Heart right ventricle (tissue), 16 donors: ENCODE measurements at regions not wholly inside any gene's neighbourhood (a gene's known extent, or its start where the extent isn't known, plus 50 kb on each side); places are given as distances from the start of the nearest gene placed in this dataset.

Experiments used
- ATAC-seq, 8 donors: fragments of 200-7000 bp; cut with Tn5 transposase; one replicate each; pipeline ENCODE4 v1.9.1; 2020; ENCODE audit warnings: mild to moderate bottlenecking in 8 of 8, moderate library complexity in 8 of 8, moderate number of reproducible peaks in 1 of 8
- DNase-seq, 2 donors: peaks; one replicate each; pipeline ENCODE4 v3.0.0-alpha.2; 2020
- H3K27ac ChIP-seq, 10 donors: fragments of 200-600 bp; sonication (generic) in 2 of 10; one replicate each; pipeline versions ENCODE4 v1.5.0 to v1.8.0; 2020 to 2022; ENCODE audit warnings: mild to moderate bottlenecking in 3 of 10
- H3K27me3 ChIP-seq, 7 donors: fragments of 200-600 bp; one replicate each; pipeline ENCODE4 v1.8.0; 2021 to 2022; ENCODE audit warnings: mild to moderate bottlenecking in 2 of 7
- H3K36me3 ChIP-seq, 9 donors: fragments of 200-600 bp; sonication (generic) in 1 of 9; one replicate each; pipeline versions ENCODE4 v1.5.0 to v1.8.0; 2020 to 2022; ENCODE audit warnings: mild to moderate bottlenecking in 2 of 9
- H3K4me1 ChIP-seq, 9 donors: fragments of 200-600 bp; sonication (generic) in 1 of 9; one replicate each; pipeline versions ENCODE4 v1.5.0 to v1.8.0; 2020 to 2022; ENCODE audit warnings: mild to moderate bottlenecking in 4 of 9
- H3K4me3 ChIP-seq, 10 donors: fragments of 200-600 bp; sonication (generic) in 2 of 10; one replicate each; pipeline versions ENCODE4 v1.5.0 to v1.8.0; 2020 to 2022; ENCODE audit warnings: mild to moderate bottlenecking in 7 of 10, moderate library complexity in 2 of 10
- H3K9me3 ChIP-seq, 11 donors: fragments of 200-600 bp in 10 of 11; sonication (generic) in 2 of 11; one replicate each; pipeline versions ENCODE4 v1.5.0 to v1.8.0; 2013 to 2022; ENCODE audit warnings: mild to moderate bottlenecking in 2 of 11, control low read depth in 1 of 11, moderate library complexity in 1 of 11
- WGBS, 2 donors: extraction: QIAGEN DNeasy Blood & Tissue Kit; methylation state at CpG; one replicate each; pipeline ENCODE4 v1.1.7; 2013; ENCODE audit warnings: inconsistent platforms in 1 of 2; 5-methylcytosine and 5-hydroxymethylcytosine counted together
- intact Hi-C, 10 donors: fragments of 100-400 bp; cut with DNase I; formaldehyde crosslinking; loops; one replicate each; pipeline versions ENCODE4 v1.11.1 to v1.14.2; 2022
- TF ChIP-seq, protein P1 (sequence below), 9 donors: fragments of 200-600 bp; sonication (generic) in 2 of 9; IDR thresholded peaks; one replicate each; pipeline versions ENCODE4 v1.5.0 to v1.8.0; 2021 to 2022; ENCODE audit warnings: antibody characterized with exemption in 9 of 9, mild to moderate bottlenecking in 5 of 9, moderate library complexity in 1 of 9
- donor health status: Arrhythmogenic right ventricular cardiomyopathy.
- donor health status: ischemic (EF 13 %, LVEDD 7.1; RV severe dilation, severe dysfunction).
- donor health status: healthy with polysubstance abuse.
- donor health status: DM: no; HTN: yes; CAD: no.
- donor health status: DM: no; HTN: no; CAD: no.
- donor health status: ischemic (EF 25% LVEDD 6.9; RV normal size, moderate dysfunction).
- donor health status: ischemic (EF 25% LVEDD 5.7; RV mildly dilated, moderate dysfunction).
- donor health status: healthy.
- donor health status: DM: yes; HTN: yes; CAD: no.
- donor health status: Ischemic cardiomyopathy.
- donor health status: ischemic (EF 35%, LVEDD 5.7; RV mildly dilated, moderate dysfunction).
- donor health status: nonischemic (EF 11% LVEDD 7.7; RV severe dilation, severe dysfunction).
- donor health status: DM: yes; HTN: yes; CAD: no.
- donor health status: PGD.
- donor health status: ischemic (EF 29% LVEDD 5.4; RV normal size, mild dysfunction).
- donor health status: nonischemic (EF 23%, LVEDD 6.1; RV moderate dilation, normal function).

DNA sequence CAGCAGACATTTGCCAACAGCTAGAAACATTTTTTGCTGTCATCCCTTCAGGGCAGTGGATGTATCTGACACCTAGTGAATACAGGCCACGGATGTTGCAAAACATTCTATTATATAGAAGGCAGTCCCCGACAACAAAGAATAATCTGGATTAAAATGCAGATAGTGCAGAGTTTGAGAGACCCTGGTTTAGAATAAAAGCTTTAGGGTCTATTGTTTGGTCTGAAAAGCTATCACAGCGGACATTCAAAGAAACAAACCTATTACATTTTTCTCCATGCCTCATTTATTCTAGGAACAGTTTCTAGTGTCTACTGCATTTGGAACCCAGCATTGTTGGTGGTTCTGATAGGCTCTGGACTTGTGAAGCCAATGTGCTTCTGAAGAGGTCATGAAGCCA, 316.3 kb downstream of the TGFB2 start:
- DNase-seq: no peak
- ATAC-seq: no peak
- no peaks in the 10 kb centered on the region for H3K27me3 ChIP-seq
- peaks cover 0 to 9% (median 0%) of the 10 kb centered on the region in 9 donors for H3K4me1 ChIP-seq
- intact Hi-C loops: no loop called here
- 84 to 93% methylated on average over 3 of the region's 3 CpGs for WGBS, 2 donors
- H3K9me3 ChIP-seq: no peaks in the 10 kb centered on the region
- TF ChIP-seq, protein P1, sequence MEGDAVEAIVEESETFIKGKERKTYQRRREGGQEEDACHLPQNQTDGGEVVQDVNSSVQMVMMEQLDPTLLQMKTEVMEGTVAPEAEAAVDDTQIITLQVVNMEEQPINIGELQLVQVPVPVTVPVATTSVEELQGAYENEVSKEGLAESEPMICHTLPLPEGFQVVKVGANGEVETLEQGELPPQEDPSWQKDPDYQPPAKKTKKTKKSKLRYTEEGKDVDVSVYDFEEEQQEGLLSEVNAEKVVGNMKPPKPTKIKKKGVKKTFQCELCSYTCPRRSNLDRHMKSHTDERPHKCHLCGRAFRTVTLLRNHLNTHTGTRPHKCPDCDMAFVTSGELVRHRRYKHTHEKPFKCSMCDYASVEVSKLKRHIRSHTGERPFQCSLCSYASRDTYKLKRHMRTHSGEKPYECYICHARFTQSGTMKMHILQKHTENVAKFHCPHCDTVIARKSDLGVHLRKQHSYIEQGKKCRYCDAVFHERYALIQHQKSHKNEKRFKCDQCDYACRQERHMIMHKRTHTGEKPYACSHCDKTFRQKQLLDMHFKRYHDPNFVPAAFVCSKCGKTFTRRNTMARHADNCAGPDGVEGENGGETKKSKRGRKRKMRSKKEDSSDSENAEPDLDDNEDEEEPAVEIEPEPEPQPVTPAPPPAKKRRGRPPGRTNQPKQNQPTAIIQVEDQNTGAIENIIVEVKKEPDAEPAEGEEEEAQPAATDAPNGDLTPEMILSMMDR (IDR thresholded peaks at IDR 0.05): no peak
- H3K36me3 ChIP-seq: no peaks in the 10 kb centered on the region
- no peak overlapping the region for H3K4me3 ChIP-seq
- H3K27ac ChIP-seq: no peak overlapping the region

DNA sequence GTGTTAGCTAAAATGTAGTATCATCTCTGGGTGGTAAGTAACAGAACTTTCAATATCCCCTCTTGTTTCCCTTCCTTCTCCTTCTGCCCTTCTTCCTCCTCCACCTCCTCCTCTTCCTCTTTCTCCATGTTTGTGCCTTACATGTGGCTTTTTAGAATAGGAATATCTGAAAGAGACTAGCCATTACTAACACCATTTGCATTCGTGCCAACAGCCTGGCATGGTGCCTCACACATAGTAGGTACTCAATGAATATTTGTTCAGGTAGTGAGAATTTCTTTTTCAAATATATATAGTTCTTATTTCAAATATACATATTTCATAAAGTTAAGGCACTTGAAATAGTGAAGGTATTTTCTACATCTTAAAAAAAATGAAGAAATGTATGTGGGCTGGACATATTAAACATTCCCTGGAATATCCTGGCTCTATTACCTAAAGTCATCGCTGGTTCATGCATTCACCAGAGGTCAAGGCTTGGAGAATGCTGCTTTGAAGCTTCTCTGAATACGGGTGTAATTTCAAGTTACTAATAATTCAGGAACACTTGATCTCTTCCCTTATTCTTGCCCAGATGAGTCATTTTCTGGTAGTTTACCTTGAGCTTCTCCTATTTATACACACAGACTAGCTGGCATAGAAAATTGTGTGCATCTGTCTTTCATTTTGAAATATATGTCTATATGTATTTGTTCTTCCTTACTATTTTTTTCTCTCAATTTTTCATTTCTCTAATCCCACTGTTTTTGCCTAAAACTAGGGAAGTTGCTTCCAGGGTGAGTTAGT, 319.4 kb downstream of the TGFB2 start:
- TF ChIP-seq, protein P1 (IDR thresholded peaks at IDR 0.05): no peak
- H3K27me3 ChIP-seq: no peaks in the 10 kb centered on the region
- H3K27ac ChIP-seq: no peak overlapping the region
- H3K4me1 ChIP-seq: peaks cover 0 to 6% (median 0%) of the 10 kb centered on the region in 9 donors
- no peak overlapping the region for H3K4me3 ChIP-seq
- 89 to 96% methylated on average over 3 of the region's 3 CpGs for WGBS, 2 donors
- no peaks in the 10 kb centered on the region for H3K9me3 ChIP-seq
- intact Hi-C loops: no loop called here
- no peak for ATAC-seq
- no peak for DNase-seq
- H3K36me3 ChIP-seq: no peaks in the 10 kb centered on the region

DNA sequence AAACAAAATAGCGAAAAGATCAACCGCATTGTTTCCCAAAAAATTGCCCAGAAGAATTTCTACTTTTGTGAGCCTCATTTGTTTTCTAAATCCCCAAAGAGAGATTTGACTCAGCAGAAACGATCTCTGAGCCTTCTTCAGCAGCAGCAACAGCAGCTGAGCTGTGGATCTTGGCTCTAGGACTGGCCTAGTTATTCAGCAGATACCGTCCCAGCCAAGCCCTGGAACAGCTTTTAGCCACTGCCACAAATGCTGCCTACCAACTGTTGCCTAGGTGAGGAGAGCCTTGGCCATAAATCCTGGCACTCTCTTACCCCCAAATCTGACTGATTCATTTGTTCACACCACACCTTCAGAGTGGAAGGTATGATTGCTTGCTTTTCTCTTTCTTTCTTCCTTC, 320.1 kb downstream of the TGFB2 start:
- TF ChIP-seq, protein P1 (IDR thresholded peaks at IDR 0.05): no peak

DNA sequence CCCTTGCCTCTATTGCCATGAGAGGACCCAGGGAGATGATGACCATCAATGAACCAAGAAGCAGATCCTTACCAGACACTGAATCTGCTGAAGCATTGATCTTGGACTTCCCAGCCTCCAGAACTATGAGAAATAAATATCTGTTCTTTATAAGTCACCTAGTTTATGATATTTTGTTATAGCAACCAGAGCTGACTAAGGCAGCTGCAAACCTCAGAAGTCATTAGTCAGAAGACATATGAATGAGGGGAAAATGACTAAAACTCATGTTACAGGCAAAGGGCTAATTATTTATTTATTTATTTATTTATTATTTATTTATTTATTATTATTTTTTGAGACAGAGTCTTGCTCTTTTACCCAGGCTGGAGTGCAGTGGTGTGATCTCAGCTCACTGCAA, 321.1 kb downstream of the TGFB2 start:
- ATAC-seq: no peak
- intact Hi-C loops: no loop called here
- Histone ChIP-seq H3K36me3 (no peaks in the 10 kb centered on the region), H3K27ac (no peak overlapping the region), H3K4me1 (peaks cover 0 to 4% (median 0%) of the 10 kb centered on the region in 9 donors), H3K4me3 (no peak overlapping the region), H3K9me3 (peaks cover 0 to 4% (median 0%) of the 10 kb centered on the region in 11 donors), H3K27me3 (no peaks in the 10 kb centered on the region)
- DNase-seq: no peak
- TF ChIP-seq, protein P1 (IDR thresholded peaks at IDR 0.05): no peak

More for the DNA sequence above, 320.1 kb downstream of the TGFB2 start:
- ATAC-seq (peak in 6 of 8 donors; percentile 68 to 92 (median 88)), DNase-seq (peak; percentile 29 to 34)
- H3K4me1 ChIP-seq: peaks cover 0 to 6% (median 0%) of the 10 kb centered on the region in 9 donors
- H3K27ac ChIP-seq: no peak overlapping the region
- H3K27me3 ChIP-seq: no peaks in the 10 kb centered on the region
- intact Hi-C loops: no loop called here
- no peaks in the 10 kb centered on the region for H3K9me3 ChIP-seq
- H3K36me3 ChIP-seq: no peaks in the 10 kb centered on the region
- WGBS, 2 donors: 46 to 54% methylated on average over 4 of the region's 4 CpGs
- no peak overlapping the region for H3K4me3 ChIP-seq
